Astrocyte (in vitro differentiated cells and primary cell): ENCODE measurements at regions not wholly inside any gene's neighbourhood (a gene's known extent, or its start where the extent isn't known, plus 50 kb on each side); places are given as distances from the start of the nearest gene placed in this dataset.

Source experiments
- EZH2 ChIP-seq: IDR thresholded peaks from 2 replicates; pipeline ENCODE4 v1.6.1; 2012; ENCODE audit warnings: mild to moderate bottlenecking, low read length, inconsistent platforms; ENCODE audit not compliant: insufficient read depth
- TF ChIP-seq, protein P1 (sequence below): IDR thresholded peaks from 2 replicates; pipeline ENCODE4 v1.5.1; 2011; ENCODE audit warnings: low read depth, mild to moderate bottlenecking, inconsistent platforms, low read length, moderate library complexity; ENCODE audit not compliant: insufficient read depth

DNA sequence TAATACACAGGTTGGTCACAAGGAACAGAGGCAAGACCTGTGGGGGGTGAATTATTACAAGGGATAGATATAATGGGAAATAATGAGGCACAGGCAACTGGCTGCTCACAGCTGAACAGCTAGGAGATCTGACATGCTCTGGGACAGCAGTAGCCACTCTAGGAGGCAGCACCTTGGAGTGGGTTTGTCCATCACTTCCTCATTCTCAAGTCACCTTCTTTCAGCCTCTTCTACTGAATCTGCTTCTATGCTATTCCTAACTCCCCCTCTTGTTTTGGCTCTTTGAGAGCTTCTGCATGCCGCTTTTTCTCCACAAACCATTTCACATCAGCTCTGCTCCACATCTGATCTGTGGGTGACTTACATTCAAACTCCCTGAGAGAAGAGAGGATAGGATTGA is 345.5 kb upstream of the MAP3K7 start:
- TF ChIP-seq, protein P1, sequence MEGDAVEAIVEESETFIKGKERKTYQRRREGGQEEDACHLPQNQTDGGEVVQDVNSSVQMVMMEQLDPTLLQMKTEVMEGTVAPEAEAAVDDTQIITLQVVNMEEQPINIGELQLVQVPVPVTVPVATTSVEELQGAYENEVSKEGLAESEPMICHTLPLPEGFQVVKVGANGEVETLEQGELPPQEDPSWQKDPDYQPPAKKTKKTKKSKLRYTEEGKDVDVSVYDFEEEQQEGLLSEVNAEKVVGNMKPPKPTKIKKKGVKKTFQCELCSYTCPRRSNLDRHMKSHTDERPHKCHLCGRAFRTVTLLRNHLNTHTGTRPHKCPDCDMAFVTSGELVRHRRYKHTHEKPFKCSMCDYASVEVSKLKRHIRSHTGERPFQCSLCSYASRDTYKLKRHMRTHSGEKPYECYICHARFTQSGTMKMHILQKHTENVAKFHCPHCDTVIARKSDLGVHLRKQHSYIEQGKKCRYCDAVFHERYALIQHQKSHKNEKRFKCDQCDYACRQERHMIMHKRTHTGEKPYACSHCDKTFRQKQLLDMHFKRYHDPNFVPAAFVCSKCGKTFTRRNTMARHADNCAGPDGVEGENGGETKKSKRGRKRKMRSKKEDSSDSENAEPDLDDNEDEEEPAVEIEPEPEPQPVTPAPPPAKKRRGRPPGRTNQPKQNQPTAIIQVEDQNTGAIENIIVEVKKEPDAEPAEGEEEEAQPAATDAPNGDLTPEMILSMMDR, result no peak
- no peak for TF ChIP-seq EZH2
